Hematopoietic multipotent progenitor cell treated with erythropoietin and hydrocortisone succinate and interleukin-3 and kit ligand, for 6 days (in vitro differentiated cells): ENCODE measurements at regions not wholly inside any gene's neighbourhood (a gene's known extent, or its start where the extent isn't known, plus 50 kb on each side); places are given as distances from the start of the nearest gene placed in this dataset.
"Not testable (repeated sequence)": the region's sequence is repeated elsewhere in the genome, so short reads cannot be mapped to it uniquely, and the experiment has no call there.

Experiments used
- DNase-seq: peaks from one replicate; pipeline ENCODE4 v3.0.0-alpha.2; 2015

- DNase-seq: no peak
These were observed 910.3 kb downstream of the STIM2 start for GRCh38 chr4:27770895-27771294.

GRCh38 chr4:27775156-27775555 is 914.5 kb downstream of the STIM2 start:
- no peak for DNase-seq

- DNase-seq: no peak
These were observed 919.2 kb downstream of the STIM2 start for GRCh38 chr4:27779827-27780226.

- DNase-seq: no peak
These were observed 926.6 kb downstream of the STIM2 start for GRCh38 chr4:27787195-27787594.

GRCh38 chr4:27789773-27790172 is 929.1 kb downstream of the STIM2 start:
- DNase-seq: no peak

GRCh38 chr4:27790911-27791310 is 930.3 kb downstream of the STIM2 start:
- no peak for DNase-seq

- DNase-seq: no peak
These were observed 931.0 kb downstream of the STIM2 start for GRCh38 chr4:27791640-27792039.

GRCh38 chr4:27807207-27807606 is 946.6 kb downstream of the STIM2 start:
- DNase-seq: no peak

GRCh38 chr4:27811948-27812347 is 951.3 kb downstream of the STIM2 start:
- DNase-seq: no peak

GRCh38 chr4:27813226-27813625 is 952.6 kb downstream of the STIM2 start:
- DNase-seq: not testable (repeated sequence)

- DNase-seq: not testable (repeated sequence)
These were observed 953.2 kb downstream of the STIM2 start for GRCh38 chr4:27813699-27814425.

GRCh38 chr4:27819246-27819645 is 958.6 kb downstream of the STIM2 start:
- DNase-seq: no peak

- DNase-seq: no peak
These were observed 968.2 kb downstream of the STIM2 start for GRCh38 chr4:27828843-27829242.

- DNase-seq: no peak
These were observed 969.6 kb downstream of the STIM2 start for GRCh38 chr4:27830251-27830650.

GRCh38 chr4:27835851-27836250 is 975.2 kb downstream of the STIM2 start:
- no peak for DNase-seq

- DNase-seq: no peak
These were observed 975.9 kb downstream of the STIM2 start for GRCh38 chr4:27836523-27836922.

- no peak for DNase-seq
These were observed 983.1 kb downstream of the STIM2 start for GRCh38 chr4:27843776-27844175.

GRCh38 chr4:27844376-27844775 is 983.7 kb downstream of the STIM2 start:
- DNase-seq: no peak

- DNase-seq: no peak
These were observed 986.3 kb downstream of the STIM2 start for GRCh38 chr4:27846951-27847350.

GRCh38 chr4:27861381-27861787 is 1000.7 kb downstream of the STIM2 start:
- DNase-seq: peak; percentile 2

- no peak for DNase-seq
These were observed 1001.2 kb downstream of the STIM2 start for GRCh38 chr4:27861802-27862201.

- no peak for DNase-seq
These were observed 1013.0 kb downstream of the STIM2 start for GRCh38 chr4:27873596-27873995.

GRCh38 chr4:27881705-27882104 is 1021.1 kb downstream of the STIM2 start:
- no peak for DNase-seq

- DNase-seq: no peak
These were observed 1025.5 kb downstream of the STIM2 start for GRCh38 chr4:27886120-27886519.

- no peak for DNase-seq
These were observed 1027.0 kb downstream of the STIM2 start for GRCh38 chr4:27887646-27888045.
